Activated CD8-positive, alpha-beta T cell treated with anti-CD3 and anti-CD28 coated beads, Interleukin-2, amount 10 ng/mL, durations not matched to agents 7 days and 5 days (primary cell): ENCODE measurements at regions not wholly inside any gene's neighbourhood (a gene's known extent, or its start where the extent isn't known, plus 50 kb on each side); places are given as distances from the start of the nearest gene placed in this dataset.

ENCODE experiments used
- ATAC-seq: fragments of 150-1000 bp; cut with Tn5 transposase; one replicate; pipeline ENCODE4 v1.10.0; 2021; ENCODE audit warnings: moderate library complexity
- CTCF ChIA-PET: fragments of 350-600 bp; sonication (Branson Sonifier 250); formaldehyde crosslinking; loops from one replicate; lab custom pipeline; 2021; ENCODE audit warnings: antibody characterized with exemption; lab: Charles Lee
- POLR2A ChIA-PET: fragments of 350-600 bp; sonication (Branson Sonifier 250); formaldehyde crosslinking; loops from one replicate; lab custom pipeline; 2021; ENCODE audit warnings: antibody characterized with exemption; lab: Charles Lee
- DNase-seq: peaks from one replicate; pipeline ENCODE4 v3.0.0-alpha.2; 2020
- H3K27ac Mint-ChIP-seq: one replicate; pipeline ENCODE4 v1.8.0; 2021; ENCODE audit warnings: mild to moderate bottlenecking, mixed read lengths
- H3K27me3 Mint-ChIP-seq: one replicate; pipeline ENCODE4 v1.8.0; 2021; ENCODE audit warnings: low read depth, mixed read lengths
- H3K36me3 Mint-ChIP-seq: one replicate; pipeline ENCODE4 v1.8.0; 2021; ENCODE audit warnings: low read depth, mixed read lengths
- H3K4me1 Mint-ChIP-seq: one replicate; pipeline ENCODE4 v1.8.0; 2021; ENCODE audit warnings: low read depth, mixed read lengths
- H3K4me3 Mint-ChIP-seq: one replicate; pipeline ENCODE4 v1.8.0; 2021; ENCODE audit warnings: mild to moderate bottlenecking, mixed read lengths
- H3K9me3 Mint-ChIP-seq: one replicate; pipeline ENCODE4 v1.8.0; 2022; ENCODE audit warnings: mixed read lengths; ENCODE audit not compliant: insufficient read depth

DNA sequence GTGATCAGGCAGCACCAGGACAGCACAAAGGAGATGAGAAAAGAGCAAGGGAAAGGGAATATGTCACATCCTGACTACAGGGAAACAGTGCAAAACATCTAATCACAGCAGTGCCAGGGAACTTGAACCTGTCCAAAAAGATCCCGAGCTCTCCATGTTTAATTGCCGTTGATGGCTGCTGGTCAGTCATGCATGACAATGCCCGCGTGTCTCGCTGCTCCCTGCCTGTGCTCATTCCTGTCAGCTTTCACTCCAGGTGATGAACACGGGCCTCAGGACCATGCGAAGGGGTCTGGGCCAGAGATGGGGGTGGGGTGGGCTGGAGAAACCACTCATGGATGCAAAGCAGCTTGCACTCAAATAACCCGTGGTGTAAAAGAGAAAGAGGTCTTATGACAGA is 287.0 kb downstream of the GPATCH2 start:
- CTCF ChIA-PET = no interaction called here
- Mint-ChIP-seq H3K4me1 (no peaks in the 10 kb centered on the region), H3K27me3 (no peaks in the 10 kb centered on the region)

DNA sequence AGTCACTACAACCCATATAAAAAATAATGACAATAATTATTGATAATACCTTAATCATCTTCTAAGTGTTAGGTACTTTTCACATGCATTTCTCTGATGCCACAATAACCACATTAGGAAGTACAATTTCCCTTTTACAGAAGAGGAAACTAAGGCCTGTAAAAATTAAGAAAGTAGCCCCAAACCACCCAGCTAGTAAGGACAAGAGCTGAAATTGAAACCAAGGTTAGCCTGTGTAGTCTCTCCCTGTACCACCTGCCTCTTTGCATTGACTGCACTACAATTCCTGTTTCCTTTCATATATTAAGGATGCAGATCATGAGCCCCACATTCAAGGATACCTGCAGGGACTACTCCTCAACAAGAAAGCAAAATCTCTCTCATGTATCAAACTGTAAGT is 288.8 kb downstream of the GPATCH2 start:
- no peaks in the 10 kb centered on the region for H3K27me3 Mint-ChIP-seq
- no peak for ATAC-seq

More for the DNA sequence above, 287.0 kb downstream of the GPATCH2 start:
- H3K27ac Mint-ChIP-seq = no peak overlapping the region
- DNase-seq (no peak), ATAC-seq (no peak)
- no peak overlapping the region for H3K4me3 Mint-ChIP-seq
- no peaks in the 10 kb centered on the region for H3K36me3 Mint-ChIP-seq
- POLR2A ChIA-PET = no interaction called here
- no peaks in the 10 kb centered on the region for H3K9me3 Mint-ChIP-seq

DNA sequence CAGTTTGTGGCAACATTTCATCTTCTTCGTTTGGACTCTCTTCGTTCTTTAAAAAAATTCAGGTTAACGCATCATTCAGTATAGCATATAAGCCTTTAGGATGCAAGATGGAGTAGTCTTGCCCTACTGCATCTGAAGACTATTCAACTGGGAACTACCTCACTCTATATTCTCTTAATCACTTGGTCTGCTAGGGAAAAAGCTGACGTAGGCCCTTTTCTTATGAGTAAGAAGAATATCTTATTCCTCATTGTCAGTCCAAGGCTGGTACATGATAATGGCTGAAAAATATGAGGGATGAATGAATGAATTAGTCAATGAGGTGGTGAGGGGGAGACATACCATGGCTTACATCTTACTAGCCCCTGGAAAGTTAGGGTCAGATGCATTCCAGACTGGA is 294.2 kb downstream of the GPATCH2 start:
- Mint-ChIP-seq H3K27ac (no peak overlapping the region), H3K4me3 (no peak overlapping the region), H3K36me3 (no peaks in the 10 kb centered on the region), H3K27me3 (no peaks in the 10 kb centered on the region), H3K9me3 (no peaks in the 10 kb centered on the region), H3K4me1 (no peaks in the 10 kb centered on the region)
- no peak for ATAC-seq
- CTCF ChIA-PET = no interaction called here
- DNase-seq = no peak
- POLR2A ChIA-PET = no interaction called here

More for the DNA sequence above, 288.8 kb downstream of the GPATCH2 start:
- ChIA-PET POLR2A (no interaction called here), CTCF (no interaction called here)
- DNase-seq = no peak
- no peak overlapping the region for H3K4me3 Mint-ChIP-seq
- no peaks in the 10 kb centered on the region for H3K9me3 Mint-ChIP-seq
- H3K36me3 Mint-ChIP-seq = no peaks in the 10 kb centered on the region
- no peaks in the 10 kb centered on the region for H3K4me1 Mint-ChIP-seq
- no peak overlapping the region for H3K27ac Mint-ChIP-seq

DNA sequence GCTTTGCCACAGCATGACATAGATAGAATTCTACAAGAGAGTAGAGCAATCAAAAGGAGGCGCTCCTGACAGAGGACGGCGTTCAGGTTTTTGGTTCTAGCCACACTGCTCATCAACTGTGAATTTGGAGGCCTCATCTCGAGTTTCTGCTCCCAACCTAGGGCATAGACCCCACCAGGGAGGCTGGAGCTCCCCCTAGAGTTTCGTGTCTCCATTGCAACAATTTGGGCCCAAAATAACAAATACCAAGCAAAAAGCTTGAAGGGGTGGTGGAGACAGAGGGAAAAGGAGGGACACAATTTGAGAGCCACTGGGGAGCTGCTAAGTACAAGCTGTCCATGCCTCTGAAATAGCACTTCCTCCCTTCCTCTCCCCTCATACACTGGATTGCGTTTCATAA is 297.0 kb downstream of the GPATCH2 start:
- CTCF ChIA-PET = no interaction called here
- H3K4me1 Mint-ChIP-seq = no peaks in the 10 kb centered on the region
- ATAC-seq = no peak

DNA sequence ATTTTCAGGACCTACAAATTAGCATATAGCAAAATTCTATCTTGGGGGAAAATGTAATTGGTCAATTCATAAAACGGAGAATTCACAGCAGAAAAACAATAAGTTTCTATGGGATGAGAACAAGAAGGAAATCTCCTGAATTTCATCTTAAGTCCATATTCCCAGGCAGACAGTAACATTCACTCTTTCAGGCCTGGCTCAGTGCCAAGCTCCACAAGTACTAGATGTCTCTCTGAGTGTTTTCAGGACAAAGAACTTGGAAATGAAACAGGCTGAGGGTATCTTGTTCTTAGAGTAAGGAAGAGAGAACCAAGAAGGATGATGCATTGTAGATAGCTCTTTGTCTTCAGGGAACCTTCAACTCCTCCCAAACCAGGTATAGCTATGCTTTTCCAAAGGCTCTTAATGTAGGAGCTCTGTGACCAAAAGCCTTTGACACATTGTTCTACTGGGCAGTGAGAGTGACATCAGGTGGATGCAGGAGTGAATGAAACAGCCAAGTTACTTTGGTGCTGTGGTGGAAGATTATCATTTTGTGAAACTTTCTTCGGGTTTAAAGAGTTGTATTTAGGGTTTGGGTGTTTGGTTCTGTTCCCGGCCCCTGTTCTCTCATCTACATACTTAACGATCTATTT is 298.3 kb downstream of the GPATCH2 start:
- no peaks in the 10 kb centered on the region for H3K9me3 Mint-ChIP-seq
- H3K4me3 Mint-ChIP-seq = no peak overlapping the region
- H3K27me3 Mint-ChIP-seq = no peaks in the 10 kb centered on the region
- no peak overlapping the region for H3K27ac Mint-ChIP-seq
- DNase-seq (no peak), ATAC-seq (no peak)
- POLR2A ChIA-PET = no interaction called here
- no peaks in the 10 kb centered on the region for H3K36me3 Mint-ChIP-seq
- no peaks in the 10 kb centered on the region for H3K4me1 Mint-ChIP-seq
- CTCF ChIA-PET = no interaction called here

More for the DNA sequence above, 297.0 kb downstream of the GPATCH2 start:
- Mint-ChIP-seq H3K9me3 (no peaks in the 10 kb centered on the region), H3K4me3 (no peak overlapping the region), H3K27ac (no peak overlapping the region), H3K36me3 (no peaks in the 10 kb centered on the region), H3K27me3 (no peaks in the 10 kb centered on the region)
- no peak for DNase-seq
- POLR2A ChIA-PET = no interaction called here

DNA sequence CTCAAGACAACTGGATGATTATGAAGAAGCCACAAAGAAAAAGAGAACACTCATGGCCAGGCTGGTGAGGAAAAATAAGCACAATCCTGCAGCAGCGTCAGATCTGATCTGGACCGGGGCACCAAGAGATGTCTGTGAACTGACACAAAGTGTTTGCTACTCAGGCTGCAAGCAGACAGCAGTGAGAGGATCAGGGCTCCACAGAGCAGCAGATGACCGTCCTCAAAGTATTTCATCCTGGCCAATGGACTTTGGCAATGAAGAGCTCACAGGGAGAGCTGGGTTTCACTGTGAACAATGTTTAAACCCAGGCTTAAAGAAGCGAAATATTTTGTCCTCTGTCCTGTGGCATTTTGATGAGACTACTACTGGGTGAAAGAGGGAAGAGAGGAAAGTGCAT is 299.2 kb downstream of the GPATCH2 start:
- Mint-ChIP-seq H3K27ac (no peak overlapping the region), H3K27me3 (no peaks in the 10 kb centered on the region), H3K4me3 (no peak overlapping the region), H3K4me1 (no peaks in the 10 kb centered on the region), H3K36me3 (no peaks in the 10 kb centered on the region), H3K9me3 (no peaks in the 10 kb centered on the region)
- CTCF ChIA-PET = no interaction called here
- ATAC-seq (no peak), DNase-seq (no peak)
- POLR2A ChIA-PET = no interaction called here

DNA sequence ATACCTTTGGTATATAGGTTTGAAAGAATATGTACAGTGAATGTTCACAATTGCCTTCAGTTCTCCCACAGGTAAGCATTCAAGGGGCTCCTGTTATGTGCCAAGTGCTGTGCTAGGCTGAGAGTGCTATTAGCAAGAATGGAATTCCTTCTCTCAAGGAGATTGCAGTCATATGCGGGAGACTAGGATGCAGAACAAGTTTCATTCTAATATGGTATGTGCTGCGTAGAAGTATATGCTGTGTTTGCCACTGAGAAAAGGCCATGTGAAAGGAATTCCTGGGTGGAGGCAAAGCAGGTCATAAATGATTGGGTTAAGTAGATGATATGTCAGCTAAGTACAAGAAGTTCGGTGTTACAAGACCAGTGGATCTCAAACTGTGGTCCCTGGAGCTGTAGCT is 303.0 kb downstream of the GPATCH2 start:
- Mint-ChIP-seq H3K4me3 (no peak overlapping the region), H3K36me3 (no peaks in the 10 kb centered on the region), H3K9me3 (no peaks in the 10 kb centered on the region), H3K27ac (no peak overlapping the region), H3K27me3 (no peaks in the 10 kb centered on the region), H3K4me1 (no peaks in the 10 kb centered on the region)
- DNase-seq (no peak), ATAC-seq (no peak)
- POLR2A ChIA-PET = no interaction called here
- CTCF ChIA-PET = no interaction called here

DNA sequence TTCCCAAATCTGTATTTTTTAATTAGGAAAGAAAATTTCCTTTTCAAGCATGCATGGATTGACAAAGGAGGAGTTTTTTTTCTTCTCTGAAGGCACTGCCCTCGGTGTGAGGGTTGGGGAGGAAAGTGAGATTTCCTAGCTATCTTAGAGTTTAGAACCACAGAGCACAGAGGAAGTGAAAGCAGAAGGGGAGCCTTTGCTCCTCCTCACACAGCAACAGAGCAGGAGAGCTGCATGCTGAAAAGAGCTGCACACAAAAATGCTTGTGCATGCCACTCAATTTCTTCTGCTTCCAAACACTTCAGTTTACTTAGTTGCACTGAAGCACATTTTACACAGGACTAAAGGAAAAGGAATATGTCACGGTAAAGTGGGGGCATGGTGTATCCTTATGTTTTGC is 308.1 kb downstream of the GPATCH2 start:
- ChIA-PET POLR2A (no interaction called here), CTCF (no interaction called here)
- no peaks in the 10 kb centered on the region for H3K4me1 Mint-ChIP-seq
- no peak overlapping the region for H3K4me3 Mint-ChIP-seq
- H3K36me3 Mint-ChIP-seq = no peaks in the 10 kb centered on the region
- ATAC-seq (no peak), DNase-seq (no peak)
- H3K27ac Mint-ChIP-seq = no peak overlapping the region
- no peaks in the 10 kb centered on the region for H3K27me3 Mint-ChIP-seq
- no peaks in the 10 kb centered on the region for H3K9me3 Mint-ChIP-seq

DNA sequence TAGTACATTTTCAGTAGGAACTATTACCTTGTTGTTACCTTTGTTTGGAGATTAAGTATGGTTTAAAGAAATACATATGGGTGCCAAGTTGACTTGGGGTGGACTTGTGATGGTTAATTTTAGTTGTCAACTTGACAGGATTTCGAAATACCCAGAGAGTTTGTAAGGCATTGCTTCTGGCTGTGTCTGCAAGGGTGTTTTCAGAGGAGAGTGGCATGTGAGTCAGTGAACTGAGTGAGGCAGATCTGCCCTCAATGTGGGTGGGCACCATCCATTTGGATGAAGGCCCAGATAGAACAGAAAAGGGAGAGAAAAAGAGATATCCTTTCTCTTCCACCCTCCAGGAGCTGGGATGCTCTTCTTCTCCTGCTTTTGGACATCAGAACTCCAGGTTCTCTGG is 315.5 kb downstream of the GPATCH2 start:
- ATAC-seq (no peak), DNase-seq (no peak)
- Mint-ChIP-seq H3K36me3 (no peaks in the 10 kb centered on the region), H3K27me3 (no peaks in the 10 kb centered on the region), H3K4me1 (no peaks in the 10 kb centered on the region), H3K4me3 (no peak overlapping the region), H3K27ac (no peak overlapping the region), H3K9me3 (no peaks in the 10 kb centered on the region)
- CTCF ChIA-PET = no interaction called here
- POLR2A ChIA-PET = no interaction called here

DNA sequence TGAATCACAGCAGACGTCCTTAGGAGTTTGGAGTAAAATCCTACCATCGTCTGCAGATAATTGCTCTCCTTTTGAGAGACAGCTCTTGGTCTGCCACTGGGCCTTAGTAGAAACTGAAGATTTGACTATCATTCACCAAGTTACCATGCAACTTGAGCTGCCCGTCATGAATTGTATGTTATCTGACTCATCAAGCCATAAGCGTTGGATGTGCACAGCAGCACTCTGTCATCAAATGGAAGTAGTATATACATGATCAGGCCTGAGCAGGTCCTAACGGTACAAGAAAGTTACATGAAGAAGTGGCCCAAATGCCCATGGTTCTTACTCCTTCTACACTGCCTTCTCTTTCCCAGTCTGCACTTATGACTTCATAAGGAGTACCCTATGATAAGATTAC is 317.8 kb downstream of the GPATCH2 start:
- no peaks in the 10 kb centered on the region for H3K27me3 Mint-ChIP-seq
- no peak for DNase-seq
- CTCF ChIA-PET = no interaction called here
- no peaks in the 10 kb centered on the region for H3K9me3 Mint-ChIP-seq
- POLR2A ChIA-PET = no interaction called here
- no peak overlapping the region for H3K4me3 Mint-ChIP-seq
- no peaks in the 10 kb centered on the region for H3K36me3 Mint-ChIP-seq
- H3K27ac Mint-ChIP-seq = no peak overlapping the region
- ATAC-seq = no peak
- no peaks in the 10 kb centered on the region for H3K4me1 Mint-ChIP-seq

DNA sequence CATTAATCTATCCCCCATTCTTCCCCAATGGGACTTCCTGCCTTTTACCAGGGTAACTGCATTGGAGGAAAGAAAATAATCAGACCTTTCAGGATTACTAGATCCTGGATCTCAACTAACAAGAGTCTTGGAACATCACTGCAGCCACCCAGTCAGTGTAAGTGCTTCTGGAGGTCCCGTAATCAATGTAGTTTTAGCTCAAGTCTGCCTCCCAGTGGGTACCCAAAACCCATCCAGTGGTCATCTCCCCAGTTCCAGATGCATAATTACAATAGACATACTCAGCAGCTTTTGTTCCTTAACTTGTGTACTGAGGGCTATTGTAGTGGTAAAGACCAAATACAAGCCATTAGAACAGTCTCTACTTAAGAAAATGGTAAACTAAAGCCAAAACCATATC is 319.1 kb downstream of the GPATCH2 start:
- POLR2A ChIA-PET = no interaction called here
- no peaks in the 10 kb centered on the region for H3K4me1 Mint-ChIP-seq
- H3K27me3 Mint-ChIP-seq = no peaks in the 10 kb centered on the region
- no peaks in the 10 kb centered on the region for H3K36me3 Mint-ChIP-seq
- no peak overlapping the region for H3K27ac Mint-ChIP-seq
- DNase-seq (no peak), ATAC-seq (no peak)
- no peaks in the 10 kb centered on the region for H3K9me3 Mint-ChIP-seq
- CTCF ChIA-PET = no interaction called here
- no peak overlapping the region for H3K4me3 Mint-ChIP-seq

DNA sequence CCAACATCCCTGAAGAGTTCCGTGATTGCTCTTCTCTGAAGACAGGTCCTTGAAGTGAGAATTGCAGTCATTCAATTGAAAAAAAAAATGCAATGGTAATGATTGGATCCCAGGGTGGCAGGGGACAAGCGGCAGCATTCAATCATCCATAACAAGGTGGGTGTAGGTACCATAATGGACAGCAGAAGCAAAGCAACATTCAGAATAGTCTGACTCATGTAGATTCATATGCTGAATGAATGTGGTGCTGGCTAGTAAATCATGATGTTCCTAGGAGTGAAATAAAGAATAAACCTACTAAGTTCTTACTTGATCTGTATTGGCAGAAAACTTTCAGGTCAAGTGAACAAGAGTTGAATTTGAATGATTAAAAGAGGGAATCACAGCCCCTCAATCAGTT is 319.6 kb downstream of the GPATCH2 start:
- DNase-seq (no peak), ATAC-seq (no peak)
- H3K9me3 Mint-ChIP-seq = no peaks in the 10 kb centered on the region
- H3K4me3 Mint-ChIP-seq = no peak overlapping the region
- no peaks in the 10 kb centered on the region for H3K4me1 Mint-ChIP-seq
- ChIA-PET POLR2A (no interaction called here), CTCF (no interaction called here)
- H3K27me3 Mint-ChIP-seq = no peaks in the 10 kb centered on the region
- H3K27ac Mint-ChIP-seq = no peak overlapping the region
- no peaks in the 10 kb centered on the region for H3K36me3 Mint-ChIP-seq

DNA sequence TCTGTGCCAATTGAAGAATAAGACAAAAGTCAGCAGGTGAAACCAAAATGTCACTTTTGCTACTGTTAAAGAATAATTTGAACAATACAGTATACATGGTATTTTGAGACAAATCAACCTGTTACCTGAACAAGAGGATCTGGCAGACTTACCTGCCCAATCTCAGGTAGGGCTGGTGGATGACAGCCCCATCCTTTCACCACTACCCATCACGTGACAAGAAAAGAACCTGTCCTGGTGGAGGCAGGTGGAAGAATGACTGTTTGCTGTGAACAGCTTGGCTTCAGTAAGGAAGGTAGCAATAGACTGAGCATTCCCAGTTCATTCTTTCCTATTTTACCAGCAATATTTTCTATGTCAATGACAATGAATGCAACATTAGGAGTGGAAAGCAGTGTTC is 349.6 kb downstream of the GPATCH2 start:
- H3K27ac Mint-ChIP-seq = no peak overlapping the region
- no peaks in the 10 kb centered on the region for H3K4me1 Mint-ChIP-seq
- H3K4me3 Mint-ChIP-seq = no peak overlapping the region
- H3K9me3 Mint-ChIP-seq = no peaks in the 10 kb centered on the region
- DNase-seq (no peak), ATAC-seq (no peak)
- POLR2A ChIA-PET = no interaction called here
- no peaks in the 10 kb centered on the region for H3K27me3 Mint-ChIP-seq
- H3K36me3 Mint-ChIP-seq = no peaks in the 10 kb centered on the region
- CTCF ChIA-PET = no interaction called here
